ENCODE measurements at regions not wholly inside any gene's neighbourhood (a gene's known extent, or its start where the extent isn't known, plus 50 kb on each side); places are given as distances from the start of the nearest gene placed in this dataset.

DNA sequence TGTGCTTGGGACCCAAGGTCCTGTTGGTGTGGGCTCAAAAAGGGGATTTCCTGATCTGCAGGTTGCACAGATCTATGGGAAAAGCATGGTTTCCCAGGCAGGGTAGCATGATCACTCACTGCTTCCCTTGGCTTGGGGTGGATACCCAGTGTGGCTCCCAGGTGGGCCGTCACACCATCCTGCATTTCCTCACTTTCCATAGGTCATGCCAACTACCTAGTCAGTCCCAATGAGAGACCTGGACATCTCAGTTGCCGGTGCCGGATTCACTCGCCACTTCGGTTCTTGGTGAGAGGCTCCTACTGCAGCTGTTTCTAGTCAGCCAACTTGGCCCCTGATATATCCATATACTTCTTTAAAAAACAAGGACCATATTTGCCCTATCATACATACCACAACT is 503.0 kb downstream of the PCDH17 start:
- DNase-seq (no peak), ATAC-seq (no peak)
- intact Hi-C loops (cut with DNase I, micrococcal nuclease), result no loop called here

DNA sequence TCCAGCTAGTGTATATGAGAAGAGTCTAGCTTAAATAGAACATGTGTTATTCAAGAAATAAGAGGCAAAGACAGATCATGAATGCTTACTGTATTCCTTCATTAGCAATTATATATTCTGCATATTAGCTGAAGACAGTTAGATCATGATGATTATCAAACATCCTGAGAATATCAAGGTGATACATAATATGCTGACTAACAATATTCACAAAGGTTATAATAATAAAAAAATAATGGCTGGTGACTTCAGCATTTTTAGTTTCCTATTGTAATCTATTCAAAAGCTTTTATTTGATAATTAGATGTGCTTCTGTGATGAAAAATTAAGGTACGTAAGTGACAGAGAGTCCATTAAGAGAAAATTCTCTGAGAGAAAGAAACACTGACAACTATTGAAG is 511.4 kb downstream of the PCDH17 start:
- intact Hi-C loops (cut with DNase I, micrococcal nuclease), result no loop called here
- no peak for DNase-seq

DNA sequence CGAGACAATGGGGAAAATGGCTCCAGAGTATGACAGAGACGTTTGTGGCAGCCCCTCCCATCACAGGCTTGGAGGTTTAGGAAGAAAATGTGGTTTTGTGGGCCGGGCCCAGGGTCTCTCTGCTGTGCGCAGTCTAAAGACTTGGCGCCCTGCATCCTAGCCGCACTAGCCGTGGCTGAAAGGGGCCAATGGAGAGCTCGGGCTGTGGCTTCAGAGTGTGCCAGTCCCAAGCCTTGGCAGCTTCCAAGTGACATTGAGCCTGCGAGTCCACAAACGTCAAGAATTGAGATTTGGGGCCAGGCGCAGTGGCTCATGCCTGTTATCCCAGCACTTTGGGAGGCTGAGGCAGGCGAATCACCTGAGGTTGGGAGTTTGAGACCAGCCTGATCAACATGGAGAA is 513.1 kb downstream of the PCDH17 start:
- intact Hi-C loops (cut with DNase I, micrococcal nuclease), result no loop called here
- no peak for DNase-seq
- ATAC-seq, result no peak

More for the DNA sequence above, 511.4 kb downstream of the PCDH17 start:
- no peak for ATAC-seq

- ATAC-seq (no peak), DNase-seq (no peak)
- intact Hi-C loops (cut with DNase I, micrococcal nuclease), result no loop called here
Observed at GRCh38 chr13:58151452-58151851, 519.9 kb downstream of the PCDH17 start.

GRCh38 chr13:58160980-58161379 is 529.4 kb downstream of the PCDH17 start:
- intact Hi-C loops (cut with DNase I, micrococcal nuclease), result no loop called here
- DNase-seq (no peak), ATAC-seq (no peak)

DNA sequence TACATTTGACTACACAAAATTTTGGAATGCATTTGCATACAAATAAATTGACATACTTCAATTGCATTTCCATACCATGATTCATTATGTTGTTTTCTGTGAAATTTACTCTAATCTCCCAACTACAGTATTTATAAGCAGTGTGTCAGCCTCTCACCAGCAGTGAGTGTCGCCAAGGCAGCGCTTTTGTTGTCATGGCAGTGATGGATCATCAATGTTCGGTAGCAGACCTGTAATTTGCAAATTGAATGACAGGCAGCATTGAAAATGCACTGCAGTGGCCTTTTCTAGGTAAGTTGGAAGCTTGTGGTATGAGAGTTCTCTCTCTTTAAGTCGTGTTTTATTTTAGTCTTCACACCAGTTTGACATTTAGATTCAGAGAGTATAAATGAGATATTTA is 534.1 kb downstream of the PCDH17 start:
- ATAC-seq, result no peak
- no peak for DNase-seq
- intact Hi-C loops (cut with DNase I, micrococcal nuclease), result no loop called here

GRCh38 chr13:58181111-58181510 is 549.6 kb downstream of the PCDH17 start:
- DNase-seq (no peak), ATAC-seq (no peak)
- intact Hi-C loops (cut with DNase I, micrococcal nuclease), result no loop called here

GRCh38 chr13:58187881-58188280 is 556.3 kb downstream of the PCDH17 start:
- DNase-seq, result no peak
- intact Hi-C loops (cut with DNase I, micrococcal nuclease), result no loop called here
- ATAC-seq, result no peak

GRCh38 chr13:58190577-58190976 is 559.0 kb downstream of the PCDH17 start:
- no peak for DNase-seq
- ATAC-seq, result no peak
- intact Hi-C loops (cut with DNase I, micrococcal nuclease), result no loop called here

- ATAC-seq, result no peak
- no peak for DNase-seq
- intact Hi-C loops (cut with DNase I, micrococcal nuclease), result no loop called here
Observed at GRCh38 chr13:58191754-58192153, 560.2 kb downstream of the PCDH17 start.

- DNase-seq (no peak), ATAC-seq (no peak)
- intact Hi-C loops (cut with DNase I, micrococcal nuclease), result no loop called here
Observed at GRCh38 chr13:58202099-58202498, 570.6 kb downstream of the PCDH17 start.

DNA sequence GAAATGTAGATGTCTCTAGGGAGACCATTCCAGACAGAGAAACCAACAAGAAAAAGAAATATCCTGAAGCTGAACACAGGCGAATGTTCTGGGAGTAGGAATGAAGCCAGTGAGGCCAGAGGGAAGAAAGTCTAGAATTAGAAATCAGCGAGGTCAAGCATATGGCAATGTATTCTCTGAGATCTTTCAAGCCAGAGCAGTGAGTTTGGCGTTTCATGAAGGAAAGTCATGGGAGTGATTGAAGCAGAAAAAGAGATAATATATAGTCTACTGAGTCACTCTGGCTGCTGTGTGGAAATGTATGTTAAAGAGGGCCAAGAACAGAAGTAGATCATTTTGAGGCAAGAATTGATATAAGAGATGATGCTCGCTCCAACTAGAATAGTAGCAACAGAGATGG is 576.0 kb downstream of the PCDH17 start:
- DNase-seq (no peak), ATAC-seq (no peak)
- intact Hi-C loops (cut with DNase I, micrococcal nuclease), result no loop called here

DNA sequence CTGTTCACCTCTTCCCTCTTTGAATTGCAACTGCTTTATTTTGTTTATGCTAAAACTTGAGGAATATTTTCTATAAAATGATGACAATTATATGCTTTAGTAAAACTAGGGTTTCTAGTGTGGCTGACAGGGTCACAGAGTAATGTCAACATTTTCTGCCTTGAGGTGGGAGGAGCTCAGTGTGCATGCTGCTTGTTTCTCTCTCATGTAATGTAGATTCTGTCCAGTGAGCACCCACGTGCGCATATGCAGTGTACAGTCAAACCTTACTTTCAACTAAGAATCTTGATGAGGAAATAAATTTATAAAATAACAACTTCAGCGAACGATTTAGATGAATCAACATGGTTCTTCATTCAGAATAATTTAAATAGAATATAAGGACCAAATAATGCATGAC is 603.9 kb downstream of the PCDH17 start:
- no peak for ATAC-seq
- intact Hi-C loops (cut with DNase I, micrococcal nuclease), result no loop called here
- DNase-seq, result no peak

DNA sequence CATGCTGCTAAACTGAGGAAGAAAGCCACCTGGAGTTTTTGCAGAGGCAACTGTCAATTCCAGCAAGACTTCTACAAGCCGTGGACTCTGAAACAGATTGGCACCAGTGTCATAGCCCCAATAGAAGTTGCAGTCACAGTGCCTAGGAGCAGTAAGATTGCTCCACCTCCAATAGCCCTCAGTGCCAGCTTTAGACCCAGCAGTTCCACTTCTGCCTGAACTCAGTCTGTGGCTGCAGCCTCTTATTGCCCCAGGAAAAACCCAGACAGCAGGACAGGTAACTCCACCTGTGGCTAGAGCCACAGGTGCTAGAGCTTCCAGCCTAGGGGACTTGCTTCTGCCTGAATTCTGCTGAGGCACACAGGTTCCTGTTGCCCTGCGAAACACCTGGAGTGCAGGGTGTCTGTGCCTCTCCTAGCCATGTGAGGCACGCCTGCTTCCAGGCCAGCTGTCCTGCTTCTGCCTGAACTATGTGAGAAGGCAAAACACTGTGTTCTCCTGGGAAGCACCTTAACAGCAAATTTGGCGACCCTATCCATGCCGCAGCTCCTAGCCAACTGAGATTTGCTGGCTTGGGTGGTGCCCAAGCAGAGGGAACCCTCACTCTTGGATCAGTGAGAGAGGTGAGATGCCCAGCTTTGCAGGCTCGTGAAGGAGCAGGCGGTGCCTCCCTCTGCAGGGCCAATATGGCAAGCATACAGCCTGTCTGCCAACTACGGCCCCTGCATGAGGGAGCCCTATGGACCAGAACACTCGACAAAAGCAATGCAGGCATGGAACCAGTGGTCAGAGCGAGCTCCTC is 607.6 kb downstream of the PCDH17 start:
- intact Hi-C loops (cut with DNase I, micrococcal nuclease), result no loop called here
- no peak for ATAC-seq

GRCh38 chr13:58239774-58240268 is 608.3 kb downstream of the PCDH17 start:
- DNase-seq (no peak), ATAC-seq (no peak)
- intact Hi-C loops (cut with DNase I, micrococcal nuclease), result no loop called here

More for the DNA sequence above, 607.6 kb downstream of the PCDH17 start:
- DNase-seq, result no peak

DNA sequence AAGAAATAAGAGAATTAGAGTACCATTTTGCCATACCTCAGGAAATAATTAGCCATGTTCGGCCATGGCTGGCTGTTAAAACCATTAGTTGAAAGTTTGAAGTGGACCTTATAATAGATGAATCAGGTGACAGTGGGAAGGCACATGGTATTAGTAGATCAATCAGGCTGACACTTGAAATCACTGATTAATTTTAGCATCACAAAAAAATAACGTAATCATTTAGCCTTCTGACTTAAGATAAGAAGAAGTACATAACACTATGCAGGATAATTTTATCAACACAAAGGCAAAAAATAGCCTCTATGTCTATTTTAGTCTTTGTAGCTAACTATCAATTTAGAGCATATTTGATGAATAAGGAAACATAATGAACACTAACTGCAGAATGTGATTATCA is 615.5 kb downstream of the PCDH17 start:
- intact Hi-C loops (cut with DNase I, micrococcal nuclease), result no loop called here
- ATAC-seq, result no peak
- DNase-seq, result no peak

- ATAC-seq (no peak), DNase-seq (no peak)
- intact Hi-C loops (cut with DNase I, micrococcal nuclease), result no loop called here
Observed at GRCh38 chr13:58254943-58255342, 623.4 kb downstream of the PCDH17 start.

DNA sequence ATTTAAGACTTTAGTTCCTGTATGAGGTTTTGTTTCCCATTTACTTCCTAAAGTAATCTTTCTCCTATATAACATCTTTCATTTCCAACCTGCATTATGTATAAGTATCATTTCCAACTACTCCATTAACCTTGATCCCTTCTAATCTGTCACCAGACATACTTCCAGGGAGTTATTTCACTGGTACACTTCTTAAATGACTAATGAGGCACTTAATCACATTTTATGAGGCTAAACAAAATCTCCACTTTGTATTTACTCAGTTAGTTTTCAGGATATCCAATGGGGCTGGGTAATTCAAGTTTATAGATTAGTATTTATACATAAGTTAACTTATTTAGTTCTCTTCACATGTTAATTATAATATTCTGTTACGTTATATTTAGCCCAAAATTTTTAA is 634.7 kb downstream of the PCDH17 start:
- no peak for ATAC-seq
- intact Hi-C loops (cut with DNase I, micrococcal nuclease), result no loop called here

DNA sequence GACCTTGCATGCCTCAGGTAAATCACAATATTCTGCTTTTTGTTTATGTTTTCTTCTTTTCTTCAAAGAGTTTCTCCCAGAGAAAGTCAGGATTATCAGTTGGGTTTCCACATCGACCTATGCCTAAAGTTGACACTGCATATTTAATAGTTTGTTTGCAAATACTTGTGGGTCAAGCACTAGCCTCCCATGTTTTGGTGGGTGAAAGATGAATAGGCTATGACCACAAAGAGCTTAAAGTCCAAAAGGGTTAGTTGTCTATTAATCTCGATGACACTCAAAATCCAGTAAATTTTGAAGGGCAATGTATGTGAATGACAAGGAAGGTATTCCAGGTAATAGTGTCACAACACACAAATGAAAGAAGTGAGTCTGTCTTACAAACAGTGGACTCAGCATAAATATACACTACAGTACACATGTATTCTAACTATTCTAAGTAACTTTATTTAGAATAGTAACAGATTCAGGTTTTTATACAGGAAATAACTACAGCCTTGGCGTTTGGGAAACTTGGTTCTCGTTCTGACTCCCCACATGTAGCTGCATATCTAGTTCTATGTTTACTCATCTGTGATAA is 667.1 kb downstream of the PCDH17 start:
- ATAC-seq (no peak), DNase-seq (no peak)
- intact Hi-C loops (cut with DNase I, micrococcal nuclease), result no loop called here

More for the DNA sequence above, 634.7 kb downstream of the PCDH17 start:
- no peak for DNase-seq

GRCh38 chr13:58300224-58300623 is 668.7 kb downstream of the PCDH17 start:
- no peak for DNase-seq
- intact Hi-C loops (cut with DNase I, micrococcal nuclease), result no loop called here
- ATAC-seq, result no peak

All from left colon (tissue), 2 donors.